ENCODE measurements at regions not wholly inside any gene's neighbourhood (a gene's known extent, or its start where the extent isn't known, plus 50 kb on each side); places are given as distances from the start of the nearest gene placed in this dataset.
"Not testable (repeated sequence)": the region's sequence is repeated elsewhere in the genome, so short reads cannot be mapped to it uniquely, and the experiment has no call there.

DNA sequence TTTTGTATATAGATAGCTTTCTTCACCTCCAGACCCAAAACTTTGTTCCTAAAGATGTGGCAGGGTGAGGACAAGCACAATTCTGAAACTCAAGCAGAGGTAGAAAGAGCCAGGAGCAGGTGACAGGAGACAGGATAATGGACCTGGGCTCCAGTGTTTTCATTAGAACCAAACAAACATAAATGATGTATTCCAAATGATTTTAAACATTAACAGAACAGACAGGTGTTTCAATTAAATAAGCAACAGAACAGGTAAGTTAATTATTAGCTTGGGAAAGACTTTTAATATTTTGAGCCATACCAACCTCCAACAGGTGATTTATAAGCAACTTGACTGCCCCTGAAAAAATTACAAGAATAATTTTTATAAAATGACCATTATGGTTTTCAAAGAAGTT, 459.4 kb upstream of the LCORL start:
- DNase-seq: no peak

DNA sequence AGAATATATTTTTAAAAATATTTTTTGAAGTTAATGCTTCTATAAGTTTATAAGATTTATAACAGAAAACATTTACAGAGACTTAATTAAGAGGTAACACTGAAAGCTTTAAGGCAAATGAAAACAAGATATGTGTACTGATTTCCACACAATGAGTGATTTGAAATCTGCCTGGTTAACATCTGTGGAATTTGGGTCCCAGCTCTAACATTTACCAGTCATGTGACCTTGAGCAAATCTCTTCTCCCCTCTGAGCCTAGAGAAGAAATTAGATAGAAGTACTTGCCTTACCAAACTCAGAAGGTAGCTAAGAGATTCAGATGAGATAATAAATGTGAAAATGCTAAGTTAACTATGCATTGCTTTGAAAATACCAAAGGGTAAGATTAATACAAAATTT, 458.8 kb upstream of the LCORL start:
- no peak for DNase-seq

DNA sequence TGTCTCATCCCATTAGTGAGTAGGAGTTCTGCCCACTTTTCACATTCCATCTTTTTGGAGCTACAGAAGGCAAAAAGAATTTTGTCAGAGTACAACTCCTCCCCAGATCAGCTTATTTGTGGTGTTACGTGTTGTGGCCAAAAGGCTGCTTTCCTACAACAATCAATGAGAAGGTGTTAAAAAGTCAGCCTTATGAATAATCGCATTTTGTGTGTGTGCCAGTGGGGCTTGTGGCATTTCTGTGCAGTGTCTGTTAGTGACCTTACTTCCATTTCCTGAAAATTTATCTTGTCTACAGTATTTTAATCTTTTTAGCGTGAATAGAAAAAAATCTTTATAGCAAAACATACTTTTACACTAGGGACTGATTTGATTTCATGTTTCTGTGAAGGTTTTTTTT, 458.3 kb upstream of the LCORL start:
- no peak for DNase-seq

DNA sequence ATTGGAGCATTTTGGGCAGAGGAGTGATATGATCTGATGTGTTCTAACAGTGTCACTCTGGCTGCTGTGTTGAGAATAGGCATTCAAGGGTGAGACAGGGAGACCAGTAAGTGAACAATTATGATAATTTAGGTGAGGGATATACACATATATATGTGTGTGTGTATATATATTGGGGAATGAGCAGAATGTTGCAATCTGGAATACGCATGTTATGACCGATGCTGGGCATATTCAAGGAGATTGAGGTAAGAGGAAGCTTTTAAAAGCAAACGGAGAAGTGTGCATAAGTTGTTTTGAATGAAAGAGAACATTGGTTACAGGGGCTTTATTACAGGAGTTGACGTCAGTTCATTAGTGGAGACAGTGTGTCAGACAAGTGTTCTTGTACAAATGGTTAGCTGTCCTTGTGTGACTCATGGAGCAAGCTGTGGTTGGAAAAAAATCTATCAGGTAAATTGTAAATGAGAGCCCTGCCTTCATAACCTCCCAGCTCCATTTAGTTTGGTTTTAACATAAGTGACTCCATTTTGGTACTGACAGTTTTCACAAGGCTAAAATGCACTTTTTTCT, 442.5 kb upstream of the LCORL start:
- no peak for DNase-seq

DNA sequence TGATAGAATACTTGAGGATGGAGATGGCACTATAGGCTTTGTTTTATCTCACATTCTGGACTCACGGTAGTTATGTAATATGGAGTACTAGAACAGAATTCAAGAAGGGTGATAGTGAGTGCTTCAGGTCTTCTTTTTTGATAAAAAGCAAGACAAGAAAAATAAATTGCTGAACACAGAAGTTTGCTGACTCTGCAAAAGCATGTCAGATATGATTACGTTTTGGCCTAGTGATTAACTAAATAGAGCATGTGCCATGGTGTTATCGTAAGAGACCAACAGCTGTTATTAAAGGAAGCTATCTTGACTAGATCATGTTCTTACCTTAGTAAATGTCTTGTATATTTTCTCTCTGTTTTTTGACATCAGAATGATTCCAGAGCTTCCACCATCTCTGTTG, 436.9 kb upstream of the LCORL start:
- no peak for DNase-seq

DNA sequence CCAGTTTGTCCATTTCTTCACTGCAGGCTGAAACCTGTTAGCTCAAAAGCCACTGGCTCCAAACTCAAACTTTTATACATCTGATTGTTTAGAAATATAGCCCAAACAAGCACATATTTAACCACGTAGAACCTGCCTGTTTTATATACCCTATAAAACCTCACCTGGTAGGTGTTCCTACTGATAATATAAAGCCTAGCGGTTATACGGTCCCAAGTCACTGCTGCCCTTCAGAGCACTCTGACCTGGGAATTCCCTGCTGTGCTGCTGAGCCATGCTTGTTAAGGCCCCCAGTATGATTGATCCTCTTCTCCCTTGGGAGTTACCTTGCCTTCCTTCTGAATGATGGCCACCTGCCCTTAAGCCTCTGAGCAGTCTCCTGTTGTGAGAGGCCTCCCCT, 432.8 kb upstream of the LCORL start:
- DNase-seq: no peak

DNA sequence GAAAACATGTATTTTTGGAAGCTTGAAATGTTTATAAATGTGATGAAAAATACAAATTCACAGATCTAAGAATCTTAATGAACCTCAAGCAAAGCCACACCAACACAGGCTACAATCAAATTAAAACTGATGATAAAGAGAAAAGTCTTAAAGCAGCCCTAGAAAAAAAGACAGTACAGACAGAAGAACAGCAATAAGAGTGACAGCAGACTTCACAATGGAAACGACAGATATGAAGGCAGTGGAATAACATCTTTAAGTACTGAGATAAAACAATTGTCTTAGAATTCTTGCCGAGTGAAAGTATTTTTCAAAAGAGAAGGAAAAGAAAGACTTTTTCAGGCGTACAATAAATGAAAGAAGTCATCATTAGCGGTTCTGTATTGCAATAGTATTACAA, 423.6 kb upstream of the LCORL start:
- no peak for DNase-seq

DNA sequence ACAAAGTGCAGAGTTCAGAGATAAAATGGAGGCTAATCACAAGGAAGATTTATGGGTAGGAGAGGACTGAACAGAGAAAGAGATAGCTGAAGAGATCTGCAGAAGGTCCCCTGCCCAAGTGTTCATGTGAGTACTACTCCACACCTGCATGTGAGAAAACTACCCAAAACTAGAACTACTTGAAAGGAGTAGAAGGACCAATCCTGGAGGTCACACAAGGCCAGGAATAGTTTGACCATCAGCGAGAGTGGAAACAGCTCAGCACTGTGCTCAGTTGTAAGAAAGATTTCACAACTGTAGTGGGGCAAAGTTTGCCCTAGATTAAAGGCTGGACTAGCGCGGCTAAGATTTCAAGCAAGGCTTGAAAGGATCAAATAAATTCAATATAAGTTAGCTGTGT, 422.7 kb upstream of the LCORL start:
- DNase-seq: no peak

DNA sequence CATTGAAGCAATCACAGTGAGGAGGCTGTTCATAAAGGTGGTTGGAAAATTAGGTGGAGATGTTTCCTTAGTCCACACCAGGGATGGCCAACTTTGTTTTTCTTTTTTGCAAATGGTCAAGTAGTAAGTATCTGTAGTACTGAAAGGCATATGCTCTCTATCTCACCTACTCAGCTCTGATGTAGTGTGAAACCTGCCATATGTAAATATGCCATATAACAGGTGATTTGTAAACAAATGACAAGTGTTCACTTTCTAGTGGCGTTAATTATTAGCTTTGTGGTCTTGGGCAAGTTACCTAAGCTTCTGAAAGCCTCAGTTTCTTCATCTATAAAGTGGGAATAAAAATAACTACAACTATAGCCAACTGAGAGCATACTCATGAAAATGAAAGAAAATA, 421.4 kb upstream of the LCORL start:
- no peak for DNase-seq

DNA sequence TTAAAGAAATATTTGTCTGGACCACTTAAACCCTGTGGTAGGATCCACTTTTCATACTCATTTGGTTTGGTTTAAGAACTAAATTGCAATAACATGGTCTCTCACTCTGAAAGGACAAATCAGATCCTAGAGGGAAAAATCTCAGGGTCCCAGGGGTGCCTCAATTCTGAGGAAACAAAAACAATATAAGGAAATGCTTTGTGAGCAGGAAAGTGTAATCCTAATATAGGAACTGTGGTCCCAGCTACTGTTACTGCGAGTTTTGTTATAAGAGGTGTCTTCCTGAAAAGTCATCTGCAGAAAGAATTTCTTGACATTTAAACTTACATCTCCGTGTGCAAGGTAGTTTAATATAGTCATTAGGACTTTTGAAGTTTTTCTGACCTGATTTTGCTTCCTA, 420.1 kb upstream of the LCORL start:
- no peak for DNase-seq

DNA sequence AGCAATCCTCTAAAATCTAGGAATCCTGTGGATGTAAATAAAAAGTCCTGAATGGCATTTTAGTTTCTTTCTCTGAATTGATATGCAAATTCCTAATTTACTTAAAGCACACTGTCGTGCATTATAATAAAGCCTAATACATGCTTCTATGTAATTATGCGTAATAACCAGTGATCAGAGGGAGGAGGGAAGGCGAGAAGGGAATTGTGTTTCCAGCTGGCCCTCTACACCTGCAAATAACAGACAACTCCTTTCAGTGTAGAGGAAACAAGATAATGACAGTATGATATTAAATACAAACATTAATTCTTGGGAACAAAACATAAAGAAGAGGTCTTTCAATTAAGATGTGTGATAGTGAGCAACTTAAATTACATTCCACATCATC, 419.6 kb upstream of the LCORL start:
- DNase-seq: no peak

DNA sequence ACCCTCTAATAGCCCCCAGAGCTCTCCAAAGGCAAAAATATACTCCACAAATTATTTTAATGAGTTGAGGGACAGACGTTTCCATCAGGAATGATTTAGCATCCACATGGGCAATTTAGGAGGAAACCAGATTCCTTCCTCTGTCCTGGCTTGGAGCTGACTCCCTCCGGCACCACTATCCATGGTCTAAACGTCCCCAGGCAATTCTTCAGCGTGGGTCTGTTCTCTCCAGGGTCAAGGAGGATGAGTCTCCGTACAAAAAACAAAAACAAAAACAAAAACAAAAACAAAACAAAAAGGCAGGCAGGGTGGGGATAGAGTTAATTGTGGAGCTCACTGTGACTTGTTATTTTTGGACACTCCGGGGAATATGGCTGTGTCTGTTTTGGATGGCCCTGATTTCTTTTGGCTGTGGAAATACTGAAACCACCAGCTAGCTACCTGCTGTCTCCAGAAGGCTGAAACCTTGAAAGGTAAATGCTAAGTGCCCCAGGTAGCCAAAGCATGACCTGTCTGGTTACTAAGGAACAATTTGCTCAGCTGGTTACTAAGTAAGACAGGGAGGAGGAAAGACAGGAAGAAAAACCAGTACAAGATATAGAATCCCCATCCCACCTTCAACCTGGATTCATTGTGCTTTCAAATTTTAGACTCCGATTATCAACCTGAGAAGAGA, 419.1 kb upstream of the LCORL start:
- no peak for DNase-seq

DNA sequence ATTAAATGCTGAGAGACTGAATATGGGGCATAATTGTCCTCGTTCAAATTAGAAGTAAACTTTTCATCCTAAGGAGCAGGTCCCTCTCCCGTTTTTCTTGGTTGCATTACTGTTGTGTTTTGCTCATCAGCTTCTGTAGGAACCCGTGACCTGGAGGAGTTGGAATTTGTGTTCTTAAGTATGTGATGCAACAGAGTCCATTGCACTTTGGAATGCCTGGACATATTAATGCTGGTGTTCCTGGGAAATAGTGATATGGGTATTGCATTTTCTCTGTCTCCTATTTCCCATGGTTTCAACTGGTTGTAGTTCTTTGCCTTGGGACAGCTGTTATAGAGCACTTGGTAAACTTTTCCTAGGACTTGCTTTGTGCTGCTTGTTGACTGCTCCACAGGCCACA, 417.8 kb upstream of the LCORL start:
- DNase-seq: no peak

DNA sequence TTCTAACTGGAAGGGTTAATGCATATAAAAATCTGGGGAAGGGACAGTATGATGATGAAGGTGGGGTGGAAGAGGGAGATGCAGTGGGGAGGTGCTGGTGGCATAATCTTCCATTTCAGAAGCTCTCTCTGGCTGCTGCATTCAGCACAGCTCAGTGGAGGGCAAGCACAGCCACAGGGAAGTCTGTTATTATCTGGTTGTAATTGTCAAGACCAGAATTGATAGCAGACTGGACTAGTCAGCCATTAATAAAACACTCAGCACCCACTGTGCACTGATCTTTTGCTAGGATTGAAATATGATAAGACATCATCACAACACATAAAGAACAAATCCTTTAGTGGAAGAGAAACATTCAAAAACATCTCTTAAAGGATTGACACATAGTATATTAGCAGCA, 414.2 kb upstream of the LCORL start:
- DNase-seq: no peak

DNA sequence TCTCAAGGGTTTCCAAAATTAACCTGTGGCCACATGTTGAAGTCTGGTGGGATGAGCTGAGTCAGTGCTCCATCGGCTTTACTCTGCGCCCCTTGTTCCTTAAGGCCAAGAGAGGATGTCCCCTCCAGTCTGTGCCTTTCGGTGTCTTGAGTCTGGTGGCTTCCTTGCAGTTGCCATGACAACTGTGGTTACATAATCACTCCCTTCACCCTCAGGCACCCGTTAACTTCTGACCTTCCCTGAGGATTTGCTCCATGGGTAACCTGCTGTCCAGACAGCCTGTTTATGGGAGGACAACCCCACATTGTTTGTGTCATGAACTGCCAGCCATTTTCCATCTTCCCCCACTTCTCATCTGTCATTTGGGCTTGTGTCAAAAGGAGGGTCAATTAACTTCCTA, 401.1 kb upstream of the LCORL start:
- DNase-seq: no peak

DNA sequence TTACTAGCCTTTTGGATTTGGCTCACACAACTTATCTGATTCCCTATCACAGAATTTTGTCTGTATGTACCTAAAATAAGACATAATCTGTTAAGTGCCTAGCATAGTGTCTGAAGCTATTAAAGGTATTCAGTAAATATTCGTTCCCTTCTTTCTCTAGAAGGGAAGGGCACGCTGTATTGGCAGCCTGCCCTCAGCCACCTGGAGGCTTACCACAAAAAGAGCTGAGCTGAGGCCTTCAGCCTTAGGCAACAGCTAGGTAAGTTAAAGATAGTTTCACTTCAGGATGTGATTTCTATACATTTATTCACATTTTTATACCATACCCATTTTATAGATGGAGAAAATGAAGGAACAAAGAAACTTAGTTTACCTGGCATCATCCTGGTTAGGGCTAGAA, 400.0 kb upstream of the LCORL start:
- no peak for DNase-seq

DNA sequence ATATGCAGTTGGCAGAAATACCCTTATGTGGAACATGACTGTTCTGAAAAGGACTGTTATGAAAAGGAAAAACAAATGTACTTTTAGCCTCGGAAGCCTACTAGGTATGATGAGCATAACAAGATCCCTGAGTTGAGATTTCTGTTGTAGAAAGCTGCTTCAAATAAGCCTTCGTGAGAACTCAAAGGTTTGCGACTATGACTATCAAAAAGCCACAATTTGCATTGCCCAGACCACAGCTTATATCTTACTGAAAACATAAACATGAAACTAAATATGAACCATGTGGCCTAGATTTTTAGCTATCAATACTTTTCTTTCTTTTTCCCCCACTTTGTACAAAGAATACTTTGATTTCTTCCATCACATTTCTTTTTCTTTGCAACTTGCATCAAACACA, 398.2 kb upstream of the LCORL start:
- DNase-seq: no peak

DNA sequence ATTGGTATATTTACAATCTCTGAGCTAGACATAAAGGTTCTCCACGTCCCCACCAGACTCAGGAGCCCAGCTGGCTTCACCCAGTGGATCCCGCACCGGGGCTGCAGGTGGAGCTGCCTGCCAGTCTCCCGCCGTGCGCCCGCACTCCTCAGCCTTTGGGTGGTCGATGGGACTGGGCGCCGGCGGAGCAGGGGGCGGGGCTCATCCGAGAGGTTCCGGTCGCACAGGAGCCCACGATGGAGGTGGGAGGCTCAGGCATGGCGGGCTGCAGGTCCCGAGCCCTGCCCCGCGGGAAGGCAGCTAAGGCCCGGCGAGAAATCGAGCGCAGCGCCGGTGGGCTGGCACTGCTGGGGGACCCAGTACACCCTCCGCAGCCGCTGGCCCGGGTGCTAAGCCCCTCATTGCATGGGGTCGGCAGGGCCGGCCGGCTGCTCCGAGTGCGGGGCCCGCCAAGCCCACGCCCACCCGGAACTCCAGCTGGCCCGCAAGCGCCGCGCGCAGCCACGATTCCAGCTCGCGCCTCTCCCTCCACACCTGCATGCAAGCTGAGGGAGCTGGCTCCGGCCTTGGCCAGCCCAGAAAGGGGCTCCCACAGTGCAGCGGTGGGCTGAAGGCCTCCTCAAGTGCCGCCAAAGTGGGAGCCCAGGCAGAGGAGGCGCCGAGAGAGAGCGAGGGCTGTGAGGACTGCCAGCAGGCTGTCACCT, 396.8 kb upstream of the LCORL start:
- not testable (repeated sequence) for DNase-seq

DNA sequence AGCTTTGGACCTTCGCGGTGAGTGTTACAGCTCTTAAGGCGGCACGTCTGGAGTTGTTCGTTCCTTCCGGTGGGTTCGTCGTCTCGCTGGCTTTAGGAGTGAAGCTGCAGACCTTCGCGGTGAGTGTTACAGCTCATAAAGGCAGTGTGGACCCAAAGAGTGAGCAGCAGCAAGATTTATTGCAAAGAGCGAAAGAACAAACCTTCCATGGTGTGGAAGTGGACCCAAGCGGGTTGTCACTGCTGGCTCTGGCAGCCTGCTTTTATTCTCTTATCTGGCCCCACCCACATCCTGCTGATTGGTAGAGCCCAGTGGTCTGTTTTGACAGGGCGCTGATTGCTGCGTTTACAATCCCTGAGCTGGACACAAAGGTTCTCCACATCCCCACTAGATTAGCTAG, 396.1 kb upstream of the LCORL start:
- not testable (repeated sequence) for DNase-seq

DNA sequence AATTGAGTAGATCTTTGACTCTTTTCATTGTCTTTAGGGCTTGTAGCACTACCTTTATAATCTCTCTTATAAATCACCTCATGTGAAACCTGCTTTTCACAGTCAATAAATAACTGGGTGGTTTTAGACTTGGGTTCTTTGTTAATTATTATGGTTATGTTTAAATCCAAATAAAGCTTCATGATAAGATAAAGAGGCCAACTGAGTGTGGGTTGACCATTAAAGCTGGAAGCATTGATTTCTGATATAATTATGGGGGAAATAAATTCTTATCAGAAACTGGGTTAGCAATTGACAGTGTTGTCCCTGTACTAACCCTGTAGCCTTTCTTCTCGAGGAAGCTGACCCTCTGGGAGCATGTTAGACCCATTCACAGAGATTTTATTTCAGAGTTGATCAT, 384.7 kb upstream of the LCORL start:
- no peak for DNase-seq

DNA sequence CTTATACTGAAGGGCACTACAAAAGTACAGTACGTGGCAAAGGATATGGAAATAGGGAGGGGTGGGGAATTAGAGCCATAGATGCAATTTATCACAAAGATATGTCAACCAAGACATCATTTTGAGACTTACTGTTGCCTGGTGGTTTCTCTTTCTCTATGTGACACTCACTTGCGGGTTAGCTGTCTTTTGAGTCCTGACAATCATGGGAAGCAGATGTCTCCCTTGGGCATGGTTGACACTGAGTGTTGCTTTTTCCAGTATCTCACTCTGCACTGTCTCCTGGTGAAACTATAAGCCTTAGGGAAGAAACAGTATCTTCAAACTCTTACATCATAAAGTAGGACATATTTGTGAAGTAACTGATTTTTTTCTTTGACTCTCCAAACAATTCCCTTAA, 383.5 kb upstream of the LCORL start:
- no peak for DNase-seq

DNA sequence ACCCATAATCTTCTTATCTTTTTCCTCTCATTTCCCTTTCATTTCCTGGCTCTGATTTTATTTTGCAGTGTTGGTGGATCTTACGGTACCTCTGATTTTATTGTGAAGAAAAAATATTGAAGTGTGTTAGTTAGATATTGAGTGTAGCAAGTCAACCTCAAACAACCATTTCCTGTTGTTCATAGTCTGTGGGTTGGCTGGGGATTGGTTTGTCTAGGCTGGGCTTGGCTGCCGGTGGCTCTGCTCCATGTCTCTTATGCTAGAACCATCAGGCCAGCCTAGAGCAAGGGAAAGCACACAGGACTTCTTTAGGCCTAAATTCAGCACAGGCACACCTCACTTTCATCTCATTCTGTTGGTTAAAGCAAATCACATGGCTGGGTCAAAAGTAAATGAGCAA, 383.1 kb upstream of the LCORL start:
- no peak for DNase-seq

DNA sequence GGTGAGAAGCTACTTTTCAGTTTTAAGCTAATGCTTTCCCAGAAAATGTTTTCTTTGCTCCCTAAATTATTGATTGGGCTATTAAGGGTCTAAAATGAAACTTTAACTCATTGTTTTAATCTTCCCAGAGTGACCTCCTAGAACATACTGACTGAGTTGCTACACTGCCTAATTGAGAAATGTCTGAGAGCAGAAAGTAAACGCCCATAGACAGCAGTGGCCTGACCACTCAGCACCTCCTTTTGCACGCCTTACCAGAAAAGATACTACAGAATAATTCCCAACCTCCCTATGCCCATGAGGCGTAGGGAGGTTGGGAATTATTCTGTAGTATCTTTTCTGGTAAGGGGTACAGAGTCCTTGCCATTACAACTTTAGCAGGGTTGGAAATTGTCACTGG, 381.8 kb upstream of the LCORL start:
- DNase-seq: no peak

DNA sequence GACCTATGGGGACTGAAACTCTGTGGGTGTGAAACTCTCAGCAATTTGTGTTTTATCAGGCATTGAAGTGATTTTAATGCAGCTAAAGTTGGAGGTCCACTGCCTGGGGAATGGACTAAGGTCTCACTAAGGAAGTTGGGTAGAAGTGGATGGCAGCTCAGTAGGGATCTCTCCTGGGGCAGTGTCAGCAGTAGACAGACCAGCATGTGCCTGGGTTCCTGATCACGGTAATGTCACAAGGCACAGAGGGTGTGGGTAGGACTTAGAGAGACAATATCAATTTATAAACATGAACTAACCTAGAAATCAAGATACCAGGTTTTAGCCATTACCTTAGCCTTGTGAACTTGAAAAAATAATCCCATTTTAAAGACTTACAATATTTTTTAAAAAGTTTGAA, 380.3 kb upstream of the LCORL start:
- DNase-seq: no peak

DNA sequence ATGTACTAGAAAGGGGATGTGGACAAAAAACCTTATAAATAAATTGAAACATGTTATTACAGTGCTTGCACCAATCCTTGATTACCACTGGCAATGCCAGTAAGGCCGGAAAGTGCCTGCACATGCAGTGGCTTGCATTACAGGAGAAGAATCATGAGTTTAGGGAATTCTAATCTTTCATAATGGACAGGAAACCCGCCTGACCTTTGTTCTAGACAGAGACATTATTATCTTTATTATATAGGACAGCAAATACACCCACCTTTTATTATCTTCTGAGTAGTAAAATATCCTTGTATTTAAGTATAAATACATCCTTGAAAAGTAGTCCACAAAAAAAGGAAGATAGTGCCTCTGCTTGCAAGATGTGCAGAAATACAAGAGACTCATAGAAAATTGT, 379.9 kb upstream of the LCORL start:
- DNase-seq: no peak

All from CD4-positive, alpha-beta T cell treated with Interleukin-17A for 4 hours (primary cell).